ENCODE measurements at regions not wholly inside any gene's neighbourhood (a gene's known extent, or its start where the extent isn't known, plus 50 kb on each side); places are given as distances from the start of the nearest gene placed in this dataset.

DNA sequence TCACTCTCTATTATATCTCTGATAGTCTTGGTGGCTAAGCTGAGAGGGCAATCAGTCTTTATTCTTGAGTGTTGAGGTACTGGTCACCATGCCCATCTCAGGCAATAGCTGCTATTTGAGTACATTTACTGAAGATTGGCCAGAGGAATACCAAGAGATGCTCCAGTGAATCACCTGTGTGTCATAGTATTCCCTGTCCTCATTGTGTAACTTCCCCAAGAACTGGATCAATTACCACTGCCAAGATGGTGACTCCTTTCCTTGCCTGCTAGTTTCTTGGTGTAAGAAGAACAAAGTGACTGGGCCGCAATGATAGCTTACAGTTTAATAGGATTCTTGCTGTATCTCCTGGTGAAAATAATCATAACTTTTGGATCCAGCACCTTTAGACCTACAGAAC is 418.7 kb upstream of the KIF2A start:
- TF ChIP-seq, protein P1, sequence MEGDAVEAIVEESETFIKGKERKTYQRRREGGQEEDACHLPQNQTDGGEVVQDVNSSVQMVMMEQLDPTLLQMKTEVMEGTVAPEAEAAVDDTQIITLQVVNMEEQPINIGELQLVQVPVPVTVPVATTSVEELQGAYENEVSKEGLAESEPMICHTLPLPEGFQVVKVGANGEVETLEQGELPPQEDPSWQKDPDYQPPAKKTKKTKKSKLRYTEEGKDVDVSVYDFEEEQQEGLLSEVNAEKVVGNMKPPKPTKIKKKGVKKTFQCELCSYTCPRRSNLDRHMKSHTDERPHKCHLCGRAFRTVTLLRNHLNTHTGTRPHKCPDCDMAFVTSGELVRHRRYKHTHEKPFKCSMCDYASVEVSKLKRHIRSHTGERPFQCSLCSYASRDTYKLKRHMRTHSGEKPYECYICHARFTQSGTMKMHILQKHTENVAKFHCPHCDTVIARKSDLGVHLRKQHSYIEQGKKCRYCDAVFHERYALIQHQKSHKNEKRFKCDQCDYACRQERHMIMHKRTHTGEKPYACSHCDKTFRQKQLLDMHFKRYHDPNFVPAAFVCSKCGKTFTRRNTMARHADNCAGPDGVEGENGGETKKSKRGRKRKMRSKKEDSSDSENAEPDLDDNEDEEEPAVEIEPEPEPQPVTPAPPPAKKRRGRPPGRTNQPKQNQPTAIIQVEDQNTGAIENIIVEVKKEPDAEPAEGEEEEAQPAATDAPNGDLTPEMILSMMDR (IDR thresholded peaks at IDR 0.05; ENCODE audit: extremely low read depth in 1 of 2, insufficient read depth in 1 of 2, low read depth in 1 of 2, low read length in 2 of 2), result no peak
- TF ChIP-seq POLR2A (IDR thresholded peaks at IDR 0.05; ENCODE audit: low read depth, low read length), result no peak
- TF ChIP-seq, protein P2, sequence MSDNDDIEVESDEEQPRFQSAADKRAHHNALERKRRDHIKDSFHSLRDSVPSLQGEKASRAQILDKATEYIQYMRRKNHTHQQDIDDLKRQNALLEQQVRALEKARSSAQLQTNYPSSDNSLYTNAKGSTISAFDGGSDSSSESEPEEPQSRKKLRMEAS (IDR thresholded peaks at IDR 0.05; ENCODE audit: insufficient read depth, insufficient read length), result no peak
- no peak for TF ChIP-seq EZH2 (IDR thresholded peaks at IDR 0.05; ENCODE audit: borderline replicate concordance, low read depth, low read length, severe bottlenecking)
